ENCODE measurements at regions not wholly inside any gene's neighbourhood (a gene's known extent, or its start where the extent isn't known, plus 50 kb on each side); places are given as distances from the start of the nearest gene placed in this dataset.

DNA sequence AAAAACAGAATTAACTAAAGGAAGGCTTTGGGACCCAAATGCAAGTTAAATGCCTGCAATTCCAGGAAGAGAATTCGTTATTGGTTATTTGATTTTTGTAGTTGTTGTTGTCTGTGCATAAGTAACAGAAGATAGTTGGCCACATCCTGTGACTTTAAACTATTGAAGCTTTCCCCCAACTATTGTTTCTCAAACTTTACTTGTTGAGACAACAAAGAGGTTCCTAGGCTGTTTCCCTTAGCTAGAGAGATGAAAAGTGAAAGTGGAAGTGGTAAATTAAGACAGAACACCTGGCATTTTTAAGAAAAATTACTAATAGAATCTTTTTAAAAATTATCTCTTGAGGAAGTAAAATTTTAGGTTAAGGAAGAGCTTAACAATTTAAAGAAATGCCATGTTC is 525.2 kb downstream of the PKHD1 start:
- no peak for DNase-seq
